GM19238 (cell line): ENCODE measurements at regions not wholly inside any gene's neighbourhood (a gene's known extent, or its start where the extent isn't known, plus 50 kb on each side); places are given as distances from the start of the nearest gene placed in this dataset.
"Not testable (repeated sequence)": the region's sequence is repeated elsewhere in the genome, so short reads cannot be mapped to it uniquely, and the experiment has no call there.

Source experiments
- DNase-seq: peaks from one replicate; pipeline ENCODE4 v3.0.0; 2011; ENCODE audit warnings: low spot score; ENCODE audit not compliant: insufficient read length

- no peak for DNase-seq
Observed at GRCh38 chr6:13874191-13874549, 50.6 kb upstream of the RNF182 start.

- peak; percentile 80 for DNase-seq
Observed at GRCh38 chr6:13873288-13874190, 51.2 kb upstream of the RNF182 start.

GRCh38 chr6:13872681-13873080, 52.1 kb upstream of the RNF182 start:
- DNase-seq: no peak

GRCh38 chr6:13872006-13872405, 52.7 kb upstream of the RNF182 start:
- not testable (repeated sequence) for DNase-seq

GRCh38 chr6:13870214-13870830, 54.4 kb upstream of the RNF182 start:
- DNase-seq: no peak

GRCh38 chr6:13868236-13868635, 53.9 kb upstream of the MCUR1 start:
- DNase-seq: no peak

- DNase-seq: no peak
Observed at GRCh38 chr6:13866301-13866700, 51.9 kb upstream of the MCUR1 start.

- DNase-seq: no peak
Observed at GRCh38 chr6:13865141-13865540, 50.8 kb upstream of the MCUR1 start.

- DNase-seq: not testable (repeated sequence)
Observed at GRCh38 chr6:13864669-13865068, 50.3 kb upstream of the MCUR1 start.
